ENCODE measurements at regions not wholly inside any gene's neighbourhood (a gene's known extent, or its start where the extent isn't known, plus 50 kb on each side); places are given as distances from the start of the nearest gene placed in this dataset.

DNA sequence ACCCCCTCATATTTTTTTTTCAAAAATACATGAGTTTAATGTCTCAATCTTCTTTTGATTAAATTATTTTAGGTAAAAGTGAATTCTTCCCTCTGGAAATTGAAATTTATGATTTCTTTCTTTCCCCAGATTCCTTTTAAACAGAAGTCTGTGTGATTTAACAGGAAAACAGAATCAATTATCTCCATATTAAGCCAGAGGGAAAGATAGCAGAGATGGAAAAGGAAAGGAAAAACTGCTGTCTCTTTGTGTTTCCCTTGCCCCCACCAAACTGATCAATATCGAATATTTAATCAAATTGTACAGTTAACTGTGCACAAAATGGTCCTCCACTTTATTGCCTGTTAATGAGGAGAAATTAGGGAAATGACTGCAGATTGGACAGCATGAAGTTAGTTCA lies 203.5 kb upstream of the NECTIN3 start:
- TF ChIP-seq POLR2A (IDR thresholded peaks at IDR 0.05; ENCODE audit: low read length): no peak
- TF ChIP-seq GATA1 (IDR thresholded peaks at IDR 0.05; ENCODE audit: low read depth, low read length): no peak

Data from erythroblast (primary cell).